ENCODE measurements at regions not wholly inside any gene's neighbourhood (a gene's known extent, or its start where the extent isn't known, plus 50 kb on each side); places are given as distances from the start of the nearest gene placed in this dataset.
A peak's percentile ranks its signal among the peaks of the same experiment; 100 is the strongest.

GRCh38 chr2:224161712-224162111, 122.6 kb upstream of the SERPINE2 start:
- Histone ChIP-seq H3K79me2 (ENCODE audit: control insufficient read depth, insufficient read depth, low read length) (no peaks in the 10 kb centered on the region), H3K4me1 (ENCODE audit: control insufficient read depth, extremely low read depth, insufficient read depth, low read length) (peaks cover 18% of the 10 kb centered on the region), H3K4me3 (ENCODE audit: control insufficient read depth in 2 of 3, extremely low read depth in 1 of 3, insufficient read depth in 2 of 3, low read depth in 1 of 3, low read length in 3 of 3) (no peak overlapping the region), H4K20me1 (ENCODE audit: control insufficient read depth, extremely low read depth, insufficient read depth, low read length) (no peaks in the 10 kb centered on the region), H3K4me2 (ENCODE audit: control insufficient read depth, extremely low read depth, insufficient read depth, low read depth, low read length) (no peak overlapping the region), H3K36me3 (ENCODE audit: control insufficient read depth in 2 of 2, extremely low read depth in 1 of 2, insufficient read depth in 2 of 2, low read length in 2 of 2) (no peaks in the 10 kb centered on the region), H3K9ac (ENCODE audit: control insufficient read depth, extremely low read depth, insufficient read depth, low read length) (no peak overlapping the region), H2AFZ (ENCODE audit: control insufficient read depth, low read length) (no peak overlapping the region), H3K27ac (ENCODE audit: control insufficient read depth, insufficient read depth, low read length) (no peak overlapping the region), H3K9me1 (ENCODE audit: control insufficient read depth, extremely low read depth, insufficient read depth, low read length) (no peaks in the 10 kb centered on the region), H3K9me3 (ENCODE audit: control insufficient read depth, low read depth, low read length) (no peaks in the 10 kb centered on the region), H3K27me3 (ENCODE audit: control insufficient read depth, extremely low read depth, insufficient read depth, low read length) (no peaks in the 10 kb centered on the region)
- DNase-seq (ENCODE audit: low read depth, low spot score), result no peak
- dilution Hi-C loops (cut with MboI; ENCODE audit: extremely low pct_ligation_motif_present, low sequenced_read_pairs), result no loop called here
- no peak for FAIRE-seq
- TF ChIP-seq, protein P1, sequence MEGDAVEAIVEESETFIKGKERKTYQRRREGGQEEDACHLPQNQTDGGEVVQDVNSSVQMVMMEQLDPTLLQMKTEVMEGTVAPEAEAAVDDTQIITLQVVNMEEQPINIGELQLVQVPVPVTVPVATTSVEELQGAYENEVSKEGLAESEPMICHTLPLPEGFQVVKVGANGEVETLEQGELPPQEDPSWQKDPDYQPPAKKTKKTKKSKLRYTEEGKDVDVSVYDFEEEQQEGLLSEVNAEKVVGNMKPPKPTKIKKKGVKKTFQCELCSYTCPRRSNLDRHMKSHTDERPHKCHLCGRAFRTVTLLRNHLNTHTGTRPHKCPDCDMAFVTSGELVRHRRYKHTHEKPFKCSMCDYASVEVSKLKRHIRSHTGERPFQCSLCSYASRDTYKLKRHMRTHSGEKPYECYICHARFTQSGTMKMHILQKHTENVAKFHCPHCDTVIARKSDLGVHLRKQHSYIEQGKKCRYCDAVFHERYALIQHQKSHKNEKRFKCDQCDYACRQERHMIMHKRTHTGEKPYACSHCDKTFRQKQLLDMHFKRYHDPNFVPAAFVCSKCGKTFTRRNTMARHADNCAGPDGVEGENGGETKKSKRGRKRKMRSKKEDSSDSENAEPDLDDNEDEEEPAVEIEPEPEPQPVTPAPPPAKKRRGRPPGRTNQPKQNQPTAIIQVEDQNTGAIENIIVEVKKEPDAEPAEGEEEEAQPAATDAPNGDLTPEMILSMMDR (optimal IDR thresholded peaks at IDR 0.05 in 1 of 3, IDR thresholded peaks at IDR 0.05 in 1 of 3, conservative IDR thresholded peaks at IDR 0.05 in 1 of 3; ENCODE audit: extremely low read depth in 1 of 3, insufficient read depth in 2 of 3, low read length in 3 of 3), result no peak
- no peak for TF ChIP-seq EZH2 (IDR thresholded peaks at IDR 0.05; ENCODE audit: low read length)

DNA sequence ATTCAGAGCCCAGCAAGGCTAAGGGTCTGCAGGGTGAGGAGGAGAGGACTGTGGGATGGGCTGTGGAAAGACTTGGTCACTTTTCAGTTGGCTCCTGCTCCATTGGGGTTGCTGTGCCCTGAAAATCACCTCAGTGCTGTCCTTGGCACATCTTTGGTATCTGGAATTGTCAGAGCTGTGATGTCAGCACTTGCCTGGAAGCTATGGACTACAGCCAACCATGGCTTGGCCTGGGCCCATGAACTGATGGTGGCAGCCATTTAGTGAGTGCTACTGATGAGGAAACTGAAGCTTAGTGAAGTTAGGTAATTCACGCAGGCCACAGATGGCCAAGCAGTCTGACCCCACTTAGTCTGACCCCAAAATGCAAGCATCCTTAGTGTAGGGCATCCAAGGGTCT, 121.8 kb upstream of the SERPINE2 start:
- Histone ChIP-seq H3K36me3 (ENCODE audit: control insufficient read depth in 2 of 2, extremely low read depth in 1 of 2, insufficient read depth in 2 of 2, low read length in 2 of 2) (no peaks in the 10 kb centered on the region), H3K9me1 (ENCODE audit: control insufficient read depth, extremely low read depth, insufficient read depth, low read length) (no peaks in the 10 kb centered on the region), H3K4me3 (ENCODE audit: control insufficient read depth in 2 of 3, extremely low read depth in 1 of 3, insufficient read depth in 2 of 3, low read depth in 1 of 3, low read length in 3 of 3) (no peak overlapping the region), H3K9ac (ENCODE audit: control insufficient read depth, extremely low read depth, insufficient read depth, low read length) (no peak overlapping the region), H3K27me3 (ENCODE audit: control insufficient read depth, extremely low read depth, insufficient read depth, low read length) (no peaks in the 10 kb centered on the region), H4K20me1 (ENCODE audit: control insufficient read depth, extremely low read depth, insufficient read depth, low read length) (no peaks in the 10 kb centered on the region), H3K4me2 (ENCODE audit: control insufficient read depth, extremely low read depth, insufficient read depth, low read depth, low read length) (no peak overlapping the region), H2AFZ (ENCODE audit: control insufficient read depth, low read length) (no peak overlapping the region), H3K27ac (ENCODE audit: control insufficient read depth, insufficient read depth, low read length) (no peak overlapping the region), H3K4me1 (ENCODE audit: control insufficient read depth, extremely low read depth, insufficient read depth, low read length) (peaks cover 12% of the 10 kb centered on the region), H3K9me3 (ENCODE audit: control insufficient read depth, low read depth, low read length) (no peaks in the 10 kb centered on the region), H3K79me2 (ENCODE audit: control insufficient read depth, insufficient read depth, low read length) (no peaks in the 10 kb centered on the region)
- no peak for DNase-seq (ENCODE audit: low read depth, low spot score)
- FAIRE-seq, result peak; percentile 82
- no peak for TF ChIP-seq EZH2 (IDR thresholded peaks at IDR 0.05; ENCODE audit: low read length)
- TF ChIP-seq, protein P1 (optimal IDR thresholded peaks at IDR 0.05 in 1 of 3, IDR thresholded peaks at IDR 0.05 in 1 of 3, conservative IDR thresholded peaks at IDR 0.05 in 1 of 3; ENCODE audit: extremely low read depth in 1 of 3, insufficient read depth in 2 of 3, low read length in 3 of 3), result no peak
- dilution Hi-C loops (cut with MboI; ENCODE audit: extremely low pct_ligation_motif_present, low sequenced_read_pairs), result no loop called here
